Prostate gland (tissue), 2 donors: ENCODE measurements at regions not wholly inside any gene's neighbourhood (a gene's known extent, or its start where the extent isn't known, plus 50 kb on each side); places are given as distances from the start of the nearest gene placed in this dataset.
A peak's percentile ranks its signal among the peaks of the same experiment; 100 is the strongest.
"Not testable (repeated sequence)": the region's sequence is repeated elsewhere in the genome, so short reads cannot be mapped to it uniquely, and the experiment has no call there.

Experiments
- DNase-seq: peaks from one replicate; pipeline ENCODE4 v3.0.0-alpha.2; 2019; ENCODE audit warnings: low spot score
- H3K27ac ChIP-seq, 2 donors: fragments of 200-600 bp; sonication (generic); 2 replicates each; pipeline ENCODE4 v1.5.1; 2017 to 2019
- H3K27me3 ChIP-seq: fragments of 200-600 bp; sonication (generic); replicated peaks from 2 replicates; pipeline ENCODE4 v1.5.1; 2019; ENCODE audit not compliant: insufficient read depth
- H3K36me3 ChIP-seq, 2 donors: fragments of 200-600 bp; sonication (generic); 1 replicate in 1 of 2; 2 replicates in 1 of 2; pipeline versions ENCODE4 v1.5.1 to v1.8.1; 2017 to 2019
- H3K4me1 ChIP-seq: fragments of 200-600 bp; sonication (generic); replicated peaks from 2 replicates; pipeline ENCODE4 v1.5.1; 2019
- H3K4me3 ChIP-seq, 2 donors: fragments of 200-600 bp; sonication (generic); 2 replicates each; pipeline ENCODE4 v1.5.1; 2017 to 2019
- H3K9me3 ChIP-seq: fragments of 200-600 bp; sonication (generic); 2 replicates; pipeline ENCODE4 v1.5.1; 2017
- POLR2A ChIP-seq: fragments of 450-650 bp; IDR thresholded peaks from one replicate; pipeline ENCODE4 v1.6.1; 2016; ENCODE audit warnings: antibody characterized with exemption, mild to moderate bottlenecking
- POLR2AphosphoS5 ChIP-seq: sonication (generic); formaldehyde crosslinking; IDR thresholded peaks from one replicate; pipeline ENCODE4 v1.6.1; 2017; ENCODE audit warnings: antibody characterized with exemption
- WGBS: methylation state at CpG from one replicate; pipeline ENCODE4 v1.1.5; 2018; 5-methylcytosine and 5-hydroxymethylcytosine counted together
- intact Hi-C: fragments of 100-400 bp; cut with DNase I; formaldehyde crosslinking; loops from one replicate; pipeline ENCODE4 v1.14.2; 2022
- TF ChIP-seq, protein P1 (sequence below), 4 experiments: fragments of 200-600 bp in 2 of 4; fragments of 450-650 bp in 2 of 4; sonication (generic) in 2 of 4; IDR thresholded peaks; 1 replicate in 3 of 4; 2 replicates in 1 of 4; pipeline ENCODE4 v1.5.1; 2016 to 2019; ENCODE audit warnings: antibody characterized with exemption in 4 of 4, mild to moderate bottlenecking in 2 of 4, moderate library complexity in 2 of 4

DNA sequence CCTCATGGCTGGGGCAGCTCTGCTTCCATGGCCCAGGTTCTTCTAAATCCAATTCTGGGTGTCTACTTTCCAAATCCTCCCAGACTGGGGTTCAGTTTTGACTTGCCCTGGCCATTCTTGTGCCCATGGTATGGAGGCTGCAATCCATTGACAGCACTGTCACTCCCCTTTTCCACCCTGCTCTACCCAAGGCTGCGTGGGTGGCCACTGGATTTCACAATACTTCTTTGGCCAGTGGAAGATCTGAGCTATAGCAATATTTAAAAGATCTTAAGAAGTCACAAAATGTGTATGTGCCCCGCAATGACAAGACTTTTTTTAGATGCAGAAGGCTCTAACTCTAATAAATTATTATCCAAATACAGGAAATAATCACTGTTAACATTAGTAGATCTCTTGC is 329.4 kb upstream of the CCL2 start:
- no peaks in the 10 kb centered on the region for H3K9me3 ChIP-seq
- no peaks in the 10 kb centered on the region for H3K36me3 ChIP-seq
- no peaks in the 10 kb centered on the region for H3K4me1 ChIP-seq
- no peaks in the 10 kb centered on the region for H3K27me3 ChIP-seq
- H3K27ac ChIP-seq, result no peak overlapping the region
- no peak for DNase-seq
- H3K4me3 ChIP-seq, result no peak overlapping the region
- TF ChIP-seq POLR2AphosphoS5 (no peak), POLR2A (no peak)
- TF ChIP-seq, protein P1, sequence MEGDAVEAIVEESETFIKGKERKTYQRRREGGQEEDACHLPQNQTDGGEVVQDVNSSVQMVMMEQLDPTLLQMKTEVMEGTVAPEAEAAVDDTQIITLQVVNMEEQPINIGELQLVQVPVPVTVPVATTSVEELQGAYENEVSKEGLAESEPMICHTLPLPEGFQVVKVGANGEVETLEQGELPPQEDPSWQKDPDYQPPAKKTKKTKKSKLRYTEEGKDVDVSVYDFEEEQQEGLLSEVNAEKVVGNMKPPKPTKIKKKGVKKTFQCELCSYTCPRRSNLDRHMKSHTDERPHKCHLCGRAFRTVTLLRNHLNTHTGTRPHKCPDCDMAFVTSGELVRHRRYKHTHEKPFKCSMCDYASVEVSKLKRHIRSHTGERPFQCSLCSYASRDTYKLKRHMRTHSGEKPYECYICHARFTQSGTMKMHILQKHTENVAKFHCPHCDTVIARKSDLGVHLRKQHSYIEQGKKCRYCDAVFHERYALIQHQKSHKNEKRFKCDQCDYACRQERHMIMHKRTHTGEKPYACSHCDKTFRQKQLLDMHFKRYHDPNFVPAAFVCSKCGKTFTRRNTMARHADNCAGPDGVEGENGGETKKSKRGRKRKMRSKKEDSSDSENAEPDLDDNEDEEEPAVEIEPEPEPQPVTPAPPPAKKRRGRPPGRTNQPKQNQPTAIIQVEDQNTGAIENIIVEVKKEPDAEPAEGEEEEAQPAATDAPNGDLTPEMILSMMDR (IDR thresholded peaks at IDR 0.05), result no peak
- intact Hi-C loops, result no loop called here
- 83% methylated on average over 2 of the region's 2 CpGs for WGBS

DNA sequence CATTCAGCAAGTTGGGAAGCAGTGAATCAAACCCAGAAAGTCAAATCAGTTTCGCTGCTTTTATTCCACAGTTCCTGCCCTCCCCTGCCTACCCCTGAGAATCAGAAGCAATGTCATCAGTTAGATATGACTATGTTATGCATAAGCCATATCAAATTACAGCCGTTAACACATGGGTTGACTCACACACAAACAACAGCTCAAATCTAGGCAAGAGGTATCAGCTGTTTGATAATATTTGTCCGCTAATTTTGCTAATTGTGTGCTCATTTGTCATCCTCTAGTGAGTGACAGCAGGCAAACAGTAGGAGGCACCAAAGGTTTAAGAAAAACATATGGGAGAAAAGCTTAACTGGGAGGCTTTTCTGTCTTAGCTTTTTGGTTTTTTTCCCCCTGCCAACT is 327.4 kb upstream of the CCL2 start:
- intact Hi-C loops, result no loop called here
- WGBS, result 60% methylated on average over 3 of the region's 3 CpGs
- no peak for DNase-seq

GRCh38 chr17:33929181-33929724 is 325.8 kb upstream of the CCL2 start:
- H3K4me1 ChIP-seq, result no peaks in the 10 kb centered on the region
- no peak overlapping the region for H3K4me3 ChIP-seq
- H3K36me3 ChIP-seq, result no peaks in the 10 kb centered on the region
- intact Hi-C loops, result no loop called here
- H3K9me3 ChIP-seq, result no peaks in the 10 kb centered on the region
- H3K27ac ChIP-seq, result no peak overlapping the region
- WGBS, result 47% methylated on average over 9 of the region's 9 CpGs
- TF ChIP-seq POLR2A, result no peak
- TF ChIP-seq, protein P1 (IDR thresholded peaks at IDR 0.05), result no peak
- TF ChIP-seq POLR2AphosphoS5, result no peak
- H3K27me3 ChIP-seq, result no peaks in the 10 kb centered on the region
- DNase-seq, result no peak

More for the DNA sequence above, 327.4 kb upstream of the CCL2 start:
- Histone ChIP-seq H3K27me3 (no peaks in the 10 kb centered on the region), H3K27ac (no peak overlapping the region), H3K4me3 (no peak overlapping the region), H3K36me3 (no peaks in the 10 kb centered on the region), H3K9me3 (no peaks in the 10 kb centered on the region), H3K4me1 (no peaks in the 10 kb centered on the region)
- TF ChIP-seq, protein P1 (IDR thresholded peaks at IDR 0.05), result peak in 1 of 4 experiments; percentile 17
- TF ChIP-seq POLR2A, result no peak

GRCh38 chr17:33931148-33931814 is 323.8 kb upstream of the CCL2 start:
- not testable (repeated sequence) for DNase-seq, H3K27me3 ChIP-seq, H3K9me3 ChIP-seq, H3K36me3 ChIP-seq, H3K4me1 ChIP-seq, H3K27ac ChIP-seq, H3K4me3 ChIP-seq
- 84% methylated on average over 19 of the region's 19 CpGs for WGBS
- intact Hi-C loops, result loop anchor here (10.0 kb wide), 1 partner anchor 54 kb away; no protein-coding TSS in a partner anchor

GRCh38 chr17:33932996-33933395 is 322.1 kb upstream of the CCL2 start:
- Histone ChIP-seq H3K4me3 (no peak overlapping the region), H3K27me3 (no peaks in the 10 kb centered on the region), H3K9me3 (no peaks in the 10 kb centered on the region), H3K27ac (no peak overlapping the region), H3K36me3 (no peaks in the 10 kb centered on the region), H3K4me1 (no peaks in the 10 kb centered on the region)
- intact Hi-C loops, result loop anchor here (10.0 kb wide), 1 partner anchor 52 kb away; no protein-coding TSS in a partner anchor
- WGBS, result 67% methylated on average over 2 of the region's 2 CpGs
- DNase-seq, result no peak
- no peak for TF ChIP-seq POLR2A
- TF ChIP-seq, protein P1 (IDR thresholded peaks at IDR 0.05), result no peak
- no peak for TF ChIP-seq POLR2AphosphoS5
